ENCODE measurements at regions not wholly inside any gene's neighbourhood (a gene's known extent, or its start where the extent isn't known, plus 50 kb on each side); places are given as distances from the start of the nearest gene placed in this dataset.

GRCh38 chr10:107390563-107390962 lies 226.1 kb upstream of the SORCS1 start:
- Histone ChIP-seq H3K9me3 (no peaks in the 10 kb centered on the region), H3K27me3 (no peaks in the 10 kb centered on the region), H3K27ac (replicated peaks in 1 of 4) (no peak overlapping the region), H3K36me3 (no peaks in the 10 kb centered on the region), H3K4me1 (no peaks in the 10 kb centered on the region), H3K4me3 (no peak overlapping the region)
- intact Hi-C loops (cut with DNase I), result no loop called here
- TF ChIP-seq POLR2AphosphoS5 (IDR thresholded peaks at IDR 0.05) (no peak), CTCF (IDR thresholded peaks at IDR 0.05) (no peak), EP300 (IDR thresholded peaks at IDR 0.05) (no peak), POLR2A (IDR thresholded peaks at IDR 0.05; ENCODE audit: low read depth) (no peak)
- 76% methylated on average over 1 of the region's 1 CpG for WGBS
- no peak for DNase-seq (ENCODE audit: extremely low spot score)

GRCh38 chr10:107383357-107383756 lies 218.9 kb upstream of the SORCS1 start:
- TF ChIP-seq POLR2AphosphoS5 (IDR thresholded peaks at IDR 0.05) (no peak), EP300 (IDR thresholded peaks at IDR 0.05) (no peak), CTCF (IDR thresholded peaks at IDR 0.05) (no peak), POLR2A (IDR thresholded peaks at IDR 0.05; ENCODE audit: low read depth) (no peak)
- Histone ChIP-seq H3K4me1 (no peaks in the 10 kb centered on the region), H3K9me3 (no peaks in the 10 kb centered on the region), H3K27me3 (no peaks in the 10 kb centered on the region), H3K4me3 (no peak overlapping the region), H3K27ac (replicated peaks in 1 of 4) (no peak overlapping the region), H3K36me3 (no peaks in the 10 kb centered on the region)
- WGBS, result 59% methylated on average over 3 of the region's 3 CpGs
- no peak for DNase-seq (ENCODE audit: extremely low spot score)
- intact Hi-C loops (cut with DNase I), result no loop called here

GRCh38 chr10:107379601-107380000 lies 215.1 kb upstream of the SORCS1 start:
- no peak overlapping the region for H3K27ac ChIP-seq (replicated peaks in 1 of 4)
- H3K4me3 ChIP-seq, result no peak overlapping the region
- intact Hi-C loops (cut with DNase I), result no loop called here
- H3K36me3 ChIP-seq, result no peaks in the 10 kb centered on the region
- no peak for TF ChIP-seq POLR2A (IDR thresholded peaks at IDR 0.05; ENCODE audit: low read depth)
- TF ChIP-seq CTCF (IDR thresholded peaks at IDR 0.05), result no peak
- no peak for TF ChIP-seq POLR2AphosphoS5 (IDR thresholded peaks at IDR 0.05)
- TF ChIP-seq EP300 (IDR thresholded peaks at IDR 0.05), result no peak
- DNase-seq (ENCODE audit: extremely low spot score), result no peak
- H3K4me1 ChIP-seq, result no peaks in the 10 kb centered on the region
- H3K9me3 ChIP-seq, result no peaks in the 10 kb centered on the region
- WGBS, result 96% methylated on average over 2 of the region's 2 CpGs
- H3K27me3 ChIP-seq, result no peaks in the 10 kb centered on the region

DNA sequence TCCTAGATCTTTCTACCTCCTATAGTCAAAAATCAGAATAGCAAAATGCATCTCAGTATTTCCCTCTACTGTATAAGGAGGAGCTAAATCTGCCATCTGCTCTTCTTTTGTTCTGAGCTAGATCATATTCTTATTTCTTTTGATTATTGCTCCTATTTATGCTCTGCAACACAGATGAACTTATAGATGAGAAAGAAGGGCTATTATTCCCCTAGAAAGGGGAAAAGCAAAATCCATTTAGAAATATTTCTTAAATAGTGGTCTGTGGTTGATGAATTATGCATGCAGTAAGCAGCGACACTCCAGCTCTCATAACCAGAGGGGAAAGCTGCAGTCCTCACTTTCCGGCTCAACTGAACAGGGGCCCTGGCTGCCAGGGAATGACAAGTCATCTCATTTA lies 207.3 kb upstream of the SORCS1 start:
- no peak for TF ChIP-seq POLR2AphosphoS5 (IDR thresholded peaks at IDR 0.05)
- TF ChIP-seq CTCF (IDR thresholded peaks at IDR 0.05), result no peak
- TF ChIP-seq POLR2A (IDR thresholded peaks at IDR 0.05; ENCODE audit: low read depth), result no peak
- TF ChIP-seq EP300 (IDR thresholded peaks at IDR 0.05), result no peak
- Histone ChIP-seq H3K27me3 (no peaks in the 10 kb centered on the region), H3K4me3 (no peak overlapping the region), H3K4me1 (no peaks in the 10 kb centered on the region), H3K27ac (replicated peaks in 1 of 4) (no peak overlapping the region), H3K36me3 (no peaks in the 10 kb centered on the region), H3K9me3 (no peaks in the 10 kb centered on the region)
- DNase-seq (ENCODE audit: extremely low spot score), result no peak
- intact Hi-C loops (cut with DNase I), result no loop called here
- 83% methylated on average over 2 of the region's 2 CpGs for WGBS

DNA sequence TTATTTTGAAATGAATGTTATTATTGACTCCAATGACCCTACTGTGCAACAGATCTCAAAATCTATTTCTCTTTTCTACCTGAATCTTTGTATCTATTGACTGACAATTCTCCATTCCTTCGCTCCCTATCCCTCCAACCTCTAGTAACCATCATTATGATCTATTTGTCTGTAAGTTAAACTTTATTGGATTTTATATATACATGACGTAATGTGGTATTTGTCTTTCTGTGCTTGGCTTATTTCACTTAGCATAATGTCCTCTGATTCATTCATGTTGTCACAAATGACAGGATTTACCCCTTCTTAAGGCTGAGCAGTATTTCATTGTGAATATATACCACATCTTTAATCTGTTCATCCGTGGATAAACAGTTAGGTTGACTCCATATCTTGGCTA lies 200.4 kb upstream of the SORCS1 start:
- no peak overlapping the region for H3K27ac ChIP-seq (replicated peaks in 1 of 4)
- intact Hi-C loops (cut with DNase I), result no loop called here
- TF ChIP-seq POLR2AphosphoS5 (IDR thresholded peaks at IDR 0.05) (no peak), CTCF (IDR thresholded peaks at IDR 0.05) (no peak), POLR2A (IDR thresholded peaks at IDR 0.05; ENCODE audit: low read depth) (no peak), EP300 (IDR thresholded peaks at IDR 0.05) (no peak)
- no peaks in the 10 kb centered on the region for H3K9me3 ChIP-seq
- H3K36me3 ChIP-seq, result no peaks in the 10 kb centered on the region
- H3K4me1 ChIP-seq, result no peaks in the 10 kb centered on the region
- H3K27me3 ChIP-seq, result no peaks in the 10 kb centered on the region
- H3K4me3 ChIP-seq, result no peak overlapping the region
- 82% methylated on average over 3 of the region's 3 CpGs for WGBS
- DNase-seq (ENCODE audit: extremely low spot score), result no peak
